Suppressor macrophage treated with lipopolysaccharide for 4 hours (primary cell): ENCODE measurements at regions not wholly inside any gene's neighbourhood (a gene's known extent, or its start where the extent isn't known, plus 50 kb on each side); places are given as distances from the start of the nearest gene placed in this dataset.

Experiments
- DNase-seq: peaks from one replicate; pipeline ENCODE4 v3.0.0-alpha.2; 2020

GRCh38 chr11:42054351-42054900, 595.0 kb upstream of the LRRC4C start:
- DNase-seq = no peak

- no peak for DNase-seq
Observed at GRCh38 chr11:42055606-42056005, 596.2 kb upstream of the LRRC4C start.

GRCh38 chr11:42058794-42059193, 599.3 kb upstream of the LRRC4C start:
- DNase-seq = no peak

- no peak for DNase-seq
Observed at GRCh38 chr11:42065199-42065598, 605.7 kb upstream of the LRRC4C start.

GRCh38 chr11:42066113-42066512, 606.7 kb upstream of the LRRC4C start:
- no peak for DNase-seq

GRCh38 chr11:42074306-42074705, 614.9 kb upstream of the LRRC4C start:
- no peak for DNase-seq

- no peak for DNase-seq
Observed at GRCh38 chr11:42075180-42075579, 615.7 kb upstream of the LRRC4C start.

GRCh38 chr11:42077794-42078193, 618.3 kb upstream of the LRRC4C start:
- no peak for DNase-seq

- peak; percentile 1 for DNase-seq
Observed at GRCh38 chr11:42085736-42086135, 626.3 kb upstream of the LRRC4C start.

GRCh38 chr11:42093541-42093940, 634.1 kb upstream of the LRRC4C start:
- no peak for DNase-seq

- no peak for DNase-seq
Observed at GRCh38 chr11:42098075-42098474, 638.6 kb upstream of the LRRC4C start.

- no peak for DNase-seq
Observed at GRCh38 chr11:42112866-42113265, 653.4 kb upstream of the LRRC4C start.

- no peak for DNase-seq
Observed at GRCh38 chr11:42114927-42115326, 655.5 kb upstream of the LRRC4C start.

GRCh38 chr11:42138454-42138853, 679.0 kb upstream of the LRRC4C start:
- no peak for DNase-seq

GRCh38 chr11:42145311-42145710, 685.9 kb upstream of the LRRC4C start:
- DNase-seq = no peak

GRCh38 chr11:42161886-42162285, 702.4 kb upstream of the LRRC4C start:
- DNase-seq = no peak

GRCh38 chr11:42169191-42169590, 709.7 kb upstream of the LRRC4C start:
- no peak for DNase-seq

- DNase-seq = no peak
Observed at GRCh38 chr11:42170601-42171000, 711.1 kb upstream of the LRRC4C start.

- no peak for DNase-seq
Observed at GRCh38 chr11:42171046-42171445, 711.6 kb upstream of the LRRC4C start.

GRCh38 chr11:42172441-42172840, 713.0 kb upstream of the LRRC4C start:
- DNase-seq = no peak

- DNase-seq = no peak
Observed at GRCh38 chr11:42175203-42175602, 715.8 kb upstream of the LRRC4C start.

- DNase-seq = no peak
Observed at GRCh38 chr11:42179216-42179615, 719.8 kb upstream of the LRRC4C start.

GRCh38 chr11:42195289-42196013, 736.0 kb upstream of the LRRC4C start:
- no peak for DNase-seq

- no peak for DNase-seq
Observed at GRCh38 chr11:42200311-42200710, 740.9 kb upstream of the LRRC4C start.

- DNase-seq = no peak
Observed at GRCh38 chr11:42201603-42202148, 742.2 kb upstream of the LRRC4C start.
